Germinal center (tissue), 1 donor: ENCODE measurements at regions not wholly inside any gene's neighbourhood (a gene's known extent, or its start where the extent isn't known, plus 50 kb on each side); places are given as distances from the start of the nearest gene placed in this dataset.
"Not testable (repeated sequence)": the region's sequence is repeated elsewhere in the genome, so short reads cannot be mapped to it uniquely, and the experiment has no call there.

Experiments
- DNase-seq: peaks from one replicate; pipeline ENCODE4 v3.0.0; 2012; ENCODE audit warnings: mixed read lengths, low spot score

GRCh38 chr2:122070241-122070731 is 314.8 kb downstream of the TSN start:
- no peak for DNase-seq

GRCh38 chr2:122072666-122073065 is 317.2 kb downstream of the TSN start:
- DNase-seq, result no peak

GRCh38 chr2:122074201-122074600 is 318.8 kb downstream of the TSN start:
- no peak for DNase-seq

GRCh38 chr2:122075381-122075780 is 319.9 kb downstream of the TSN start:
- DNase-seq, result no peak

GRCh38 chr2:122077114-122077513 is 321.7 kb downstream of the TSN start:
- DNase-seq, result no peak

- DNase-seq, result no peak
Observed at GRCh38 chr2:122077771-122078170, 322.3 kb downstream of the TSN start.

GRCh38 chr2:122078451-122078850 is 323.0 kb downstream of the TSN start:
- DNase-seq, result no peak

GRCh38 chr2:122079844-122080243 is 324.4 kb downstream of the TSN start:
- DNase-seq, result no peak

GRCh38 chr2:122080316-122080715 is 324.9 kb downstream of the TSN start:
- no peak for DNase-seq

GRCh38 chr2:122080871-122081270 is 325.4 kb downstream of the TSN start:
- DNase-seq, result no peak

- no peak for DNase-seq
Observed at GRCh38 chr2:122081751-122082150, 326.3 kb downstream of the TSN start.

GRCh38 chr2:122083256-122084048 is 328.0 kb downstream of the TSN start:
- DNase-seq, result no peak

GRCh38 chr2:122085672-122086071 is 330.2 kb downstream of the TSN start:
- DNase-seq, result not testable (repeated sequence)

- DNase-seq, result no peak
Observed at GRCh38 chr2:122094557-122094956, 339.1 kb downstream of the TSN start.

- DNase-seq, result no peak
Observed at GRCh38 chr2:122096761-122097160, 341.3 kb downstream of the TSN start.

- DNase-seq, result no peak
Observed at GRCh38 chr2:122098306-122098705, 342.9 kb downstream of the TSN start.

GRCh38 chr2:122100346-122100745 is 344.9 kb downstream of the TSN start:
- no peak for DNase-seq

GRCh38 chr2:122100756-122101155 is 345.3 kb downstream of the TSN start:
- DNase-seq, result no peak

GRCh38 chr2:122101319-122101718 is 345.9 kb downstream of the TSN start:
- no peak for DNase-seq

GRCh38 chr2:122105171-122105876 is 349.9 kb downstream of the TSN start:
- no peak for DNase-seq

- DNase-seq, result no peak
Observed at GRCh38 chr2:122105877-122106206, 350.4 kb downstream of the TSN start.

GRCh38 chr2:122108186-122108585 is 352.7 kb downstream of the TSN start:
- DNase-seq, result no peak

- no peak for DNase-seq
Observed at GRCh38 chr2:122112216-122113005, 357.0 kb downstream of the TSN start.
